Astrocyte of the spinal cord (primary cell): ENCODE measurements at regions not wholly inside any gene's neighbourhood (a gene's known extent, or its start where the extent isn't known, plus 50 kb on each side); places are given as distances from the start of the nearest gene placed in this dataset.
A peak's percentile ranks its signal among the peaks of the same experiment; 100 is the strongest.

Experiments used
- DNase-seq: peaks from one replicate; pipeline ENCODE4 v3.0.0; 2011; ENCODE audit warnings: low read depth, low spot score
- H3K4me3 ChIP-seq: 2 replicates; pipeline ENCODE4 v1.5.1; 2011; ENCODE audit warnings: low read depth, mild to moderate bottlenecking, low read length, moderate library complexity
- in situ Hi-C: cut with HindIII; loops from 2 replicates; pipeline ENCODE4 v1.10.0; 2017; ENCODE audit warnings: low sequenced_read_pairs
- TF ChIP-seq, protein P1 (sequence below): IDR thresholded peaks from 2 replicates; pipeline ENCODE4 v1.5.1; 2012; ENCODE audit warnings: low read depth, mild to moderate bottlenecking, low read length, inconsistent platforms

GRCh38 chr2:150133623-150134022 is 353.8 kb downstream of the RND3 start:
- TF ChIP-seq, protein P1, sequence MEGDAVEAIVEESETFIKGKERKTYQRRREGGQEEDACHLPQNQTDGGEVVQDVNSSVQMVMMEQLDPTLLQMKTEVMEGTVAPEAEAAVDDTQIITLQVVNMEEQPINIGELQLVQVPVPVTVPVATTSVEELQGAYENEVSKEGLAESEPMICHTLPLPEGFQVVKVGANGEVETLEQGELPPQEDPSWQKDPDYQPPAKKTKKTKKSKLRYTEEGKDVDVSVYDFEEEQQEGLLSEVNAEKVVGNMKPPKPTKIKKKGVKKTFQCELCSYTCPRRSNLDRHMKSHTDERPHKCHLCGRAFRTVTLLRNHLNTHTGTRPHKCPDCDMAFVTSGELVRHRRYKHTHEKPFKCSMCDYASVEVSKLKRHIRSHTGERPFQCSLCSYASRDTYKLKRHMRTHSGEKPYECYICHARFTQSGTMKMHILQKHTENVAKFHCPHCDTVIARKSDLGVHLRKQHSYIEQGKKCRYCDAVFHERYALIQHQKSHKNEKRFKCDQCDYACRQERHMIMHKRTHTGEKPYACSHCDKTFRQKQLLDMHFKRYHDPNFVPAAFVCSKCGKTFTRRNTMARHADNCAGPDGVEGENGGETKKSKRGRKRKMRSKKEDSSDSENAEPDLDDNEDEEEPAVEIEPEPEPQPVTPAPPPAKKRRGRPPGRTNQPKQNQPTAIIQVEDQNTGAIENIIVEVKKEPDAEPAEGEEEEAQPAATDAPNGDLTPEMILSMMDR: no peak
- no peak overlapping the region for H3K4me3 ChIP-seq
- DNase-seq: peak; percentile 91
- in situ Hi-C loops: no loop called here

DNA sequence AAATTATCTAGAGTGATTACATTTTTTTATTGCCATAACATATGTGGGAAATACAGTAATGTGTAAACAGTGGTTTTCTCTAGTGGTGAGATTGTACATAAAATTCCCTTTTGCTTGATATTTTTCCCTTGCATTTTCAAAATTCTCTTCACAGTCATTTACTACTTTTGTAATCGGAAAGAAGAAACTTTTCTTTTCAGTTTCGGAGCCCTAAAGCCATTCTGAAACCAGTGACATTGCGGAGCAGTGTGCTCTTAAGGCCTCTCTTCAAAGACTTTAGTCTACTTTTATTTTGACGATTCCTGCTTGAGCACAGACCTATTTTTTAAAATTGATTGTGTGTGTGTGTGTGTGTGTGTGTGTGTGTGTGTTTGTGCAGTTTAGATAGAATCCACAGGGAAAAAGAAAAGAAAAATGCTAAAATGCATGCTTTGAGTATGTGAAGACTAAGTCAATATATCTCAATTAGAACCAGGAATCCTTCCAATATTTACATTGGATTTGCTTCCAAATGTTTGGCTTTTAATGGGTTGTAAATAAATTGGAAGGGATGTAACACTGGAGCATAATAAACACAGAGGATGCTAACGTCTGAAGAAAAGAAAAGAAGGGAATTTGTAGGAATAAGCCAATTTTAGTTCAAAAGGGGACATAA is 357.4 kb downstream of the RND3 start:
- no peak overlapping the region for H3K4me3 ChIP-seq
- in situ Hi-C loops: no loop called here
- no peak for DNase-seq
- TF ChIP-seq, protein P1: no peak

GRCh38 chr2:150127995-150128394 is 359.5 kb downstream of the RND3 start:
- H3K4me3 ChIP-seq: no peak overlapping the region
- in situ Hi-C loops: no loop called here
- TF ChIP-seq, protein P1: no peak
- DNase-seq: peak; percentile 70

GRCh38 chr2:150127346-150127990 is 360.0 kb downstream of the RND3 start:
- TF ChIP-seq, protein P1: no peak
- in situ Hi-C loops: no loop called here
- no peak for DNase-seq

GRCh38 chr2:150126839-150127238 is 360.6 kb downstream of the RND3 start:
- no peak overlapping the region for H3K4me3 ChIP-seq
- TF ChIP-seq, protein P1: no peak
- no peak for DNase-seq
- in situ Hi-C loops: no loop called here

More at GRCh38 chr2:150127346-150127990, 360.0 kb downstream of the RND3 start:
- no peak overlapping the region for H3K4me3 ChIP-seq

DNA sequence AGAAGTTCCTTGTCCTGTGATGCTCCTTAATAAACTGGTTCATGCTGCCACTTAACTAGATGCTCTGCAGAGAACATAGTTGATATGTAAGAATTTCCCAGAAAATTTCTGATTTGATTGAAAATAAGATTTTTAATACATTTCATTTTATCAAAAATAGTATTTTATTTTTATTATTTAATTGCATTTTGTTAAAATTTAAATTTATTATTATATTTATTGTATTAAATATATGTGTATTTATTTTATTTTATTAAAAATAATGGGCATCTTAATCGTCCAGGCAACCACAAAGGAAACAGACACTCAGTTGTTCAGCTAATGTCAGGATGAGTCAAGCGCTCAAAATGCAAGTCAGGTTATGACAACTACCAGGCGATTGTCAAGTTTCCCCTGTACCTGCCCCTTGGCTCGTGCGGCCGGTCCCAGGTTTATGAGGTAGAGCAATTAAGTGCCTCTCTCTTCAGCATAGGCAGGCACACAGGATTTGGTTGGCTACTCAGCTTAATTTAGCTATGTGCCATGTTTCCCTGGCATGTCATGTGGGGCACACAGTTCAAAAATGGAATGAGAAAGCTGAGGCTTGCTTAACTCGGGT is 361.2 kb downstream of the RND3 start:
- DNase-seq: no peak
- in situ Hi-C loops: no loop called here
- TF ChIP-seq, protein P1: no peak
- no peak overlapping the region for H3K4me3 ChIP-seq
